GM21723 (cell line): ENCODE measurements at regions not wholly inside any gene's neighbourhood (a gene's known extent, or its start where the extent isn't known, plus 50 kb on each side); places are given as distances from the start of the nearest gene placed in this dataset.

Experiments used
- ATAC-seq: cut with Tn5 transposase; IDR thresholded peaks from one replicate; pipeline ENCODE4 v1.9.1; 2021; ENCODE audit warnings: mild to moderate bottlenecking, moderate library complexity; ENCODE audit not compliant: unreplicated experiment

DNA sequence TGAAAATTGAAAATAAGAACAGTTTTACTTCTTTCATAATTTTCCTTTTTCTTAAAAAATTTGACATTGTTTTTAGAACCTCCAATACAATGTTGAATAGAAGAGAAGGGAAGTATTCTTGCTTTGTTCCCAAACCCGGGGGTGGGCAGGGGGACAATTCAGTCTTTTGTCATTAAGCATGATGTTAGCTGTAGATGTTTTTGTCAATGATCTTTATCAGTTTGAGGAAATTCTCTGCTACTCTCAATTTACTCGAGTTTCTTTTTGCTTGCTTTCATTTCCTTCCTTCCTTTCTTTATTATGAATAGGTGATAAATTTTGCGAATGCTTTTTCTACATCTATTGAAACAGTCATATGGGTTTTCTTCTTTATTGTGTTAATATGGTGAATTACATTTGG, 183.2 kb upstream of the FRMD6 start:
- ATAC-seq: no peak

DNA sequence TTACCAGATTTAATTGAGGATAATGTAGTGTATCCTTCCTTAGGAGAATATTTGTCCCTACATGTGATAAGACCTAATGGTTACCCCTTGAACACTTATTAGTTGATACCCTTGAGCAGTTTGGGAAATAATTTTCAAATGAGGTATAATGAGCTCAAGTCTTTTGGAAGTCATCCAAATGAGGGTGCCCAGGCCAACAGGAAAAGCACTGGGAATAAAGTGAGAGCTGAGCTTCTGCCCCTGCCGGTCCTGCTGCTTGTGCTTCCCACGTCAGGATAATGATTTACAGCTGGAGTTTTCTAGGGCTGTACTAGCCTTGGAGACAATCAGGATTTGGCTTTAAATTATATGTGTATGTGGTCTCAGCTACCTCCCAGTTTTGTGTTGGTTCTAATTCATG, 178.8 kb upstream of the FRMD6 start:
- ATAC-seq: no peak

DNA sequence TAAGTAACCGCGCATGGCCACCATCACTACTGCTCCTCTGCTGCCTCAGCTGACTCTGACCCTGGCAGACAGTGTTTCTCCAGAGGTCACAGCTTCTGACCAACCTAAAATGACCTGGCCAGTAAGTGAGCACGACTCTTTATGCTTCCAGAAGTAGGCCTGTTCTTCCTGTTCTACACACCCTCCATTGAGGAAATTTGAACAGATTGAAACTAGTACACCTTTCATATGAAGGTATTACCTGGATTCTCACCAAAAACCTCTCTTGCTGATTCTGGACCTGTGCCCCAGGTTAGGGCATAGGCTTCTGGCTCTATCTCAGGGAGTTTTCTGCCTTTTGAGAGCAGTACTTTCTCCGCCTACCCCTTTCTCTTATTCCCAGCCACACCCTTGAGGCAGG, 178.4 kb upstream of the FRMD6 start:
- ATAC-seq: no peak

- ATAC-seq: no peak
Observed at GRCh38 chr14:51473808-51474565, 177.7 kb upstream of the FRMD6 start.

DNA sequence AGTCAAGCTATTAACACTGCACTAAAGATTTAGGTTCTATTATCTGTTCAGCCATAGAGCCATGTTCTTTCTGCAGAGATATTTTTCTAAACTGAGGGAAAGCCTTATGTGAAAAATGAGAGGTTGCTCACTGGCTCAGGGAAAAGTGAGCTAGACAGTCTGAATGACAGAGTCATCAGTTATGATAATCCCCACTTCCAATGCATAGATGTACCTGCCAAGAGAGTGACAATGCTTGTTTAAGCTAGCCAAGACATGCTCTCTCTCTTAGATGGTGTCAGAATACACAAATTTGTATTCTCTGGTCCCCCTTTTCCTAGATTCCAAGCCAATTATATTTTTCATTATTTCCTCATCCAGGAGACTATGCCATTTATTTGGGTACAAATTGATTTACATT, 176.9 kb upstream of the FRMD6 start:
- no peak for ATAC-seq

- no peak for ATAC-seq
Observed at GRCh38 chr14:51478175-51478621, 173.5 kb upstream of the FRMD6 start.

DNA sequence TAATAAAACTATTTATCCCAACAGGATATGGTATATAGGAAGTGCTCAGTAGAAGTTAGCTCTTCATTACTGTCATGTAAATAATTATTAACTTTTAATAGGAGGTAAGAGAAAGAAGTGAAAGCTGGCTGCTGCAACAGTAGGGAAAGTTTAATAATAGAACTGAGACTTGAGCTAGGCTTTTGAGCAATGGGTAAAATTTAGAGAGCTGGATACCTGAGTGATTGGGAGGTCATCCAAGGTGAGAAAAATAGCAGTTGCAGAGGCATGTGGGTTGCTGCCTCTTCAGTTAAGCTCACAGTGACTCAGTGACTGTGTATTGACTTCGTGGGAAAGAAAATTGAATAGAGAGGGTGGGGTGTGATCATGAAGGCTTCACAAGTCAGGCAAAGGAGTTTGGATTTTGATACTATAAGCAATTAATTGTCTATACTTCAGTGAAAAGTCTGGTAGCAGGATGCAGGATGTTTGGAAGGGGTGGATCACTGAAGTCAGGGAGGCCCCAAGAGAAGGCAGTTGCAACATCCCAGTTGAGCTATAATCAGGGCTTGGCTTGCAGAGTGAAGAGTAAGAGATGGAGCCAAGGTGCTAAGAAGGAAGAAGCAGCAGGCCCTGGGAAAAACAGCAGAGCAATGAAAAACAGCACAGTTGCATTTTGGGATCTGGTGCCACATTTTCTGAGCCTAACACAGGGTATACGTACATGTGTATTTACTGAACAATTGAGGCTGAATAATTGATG, 172.0 kb upstream of the FRMD6 start:
- no peak for ATAC-seq

GRCh38 chr14:51481643-51482042, 170.1 kb upstream of the FRMD6 start:
- no peak for ATAC-seq

GRCh38 chr14:51482102-51482501, 169.6 kb upstream of the FRMD6 start:
- no peak for ATAC-seq

DNA sequence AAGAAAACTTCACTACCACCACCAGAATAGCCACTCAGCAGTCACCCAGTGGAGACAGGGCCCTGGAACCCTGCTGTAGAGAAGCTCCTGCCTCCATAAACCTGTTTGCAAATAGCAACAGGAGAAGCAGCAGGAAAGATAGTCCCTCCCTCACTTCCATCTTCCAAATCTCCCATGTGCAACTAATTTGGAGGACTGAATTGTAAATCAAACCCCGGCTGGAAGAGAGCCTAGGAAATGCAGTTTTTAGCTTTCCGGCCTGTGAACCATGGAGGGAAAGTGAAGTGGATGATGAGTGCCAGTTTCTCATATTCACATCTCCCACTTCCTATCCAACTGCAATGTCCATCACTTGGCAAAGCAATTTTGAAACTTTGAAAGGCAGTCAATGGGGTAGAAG, 167.2 kb upstream of the FRMD6 start:
- ATAC-seq: no peak

GRCh38 chr14:51485733-51486132, 166.0 kb upstream of the FRMD6 start:
- ATAC-seq: no peak

DNA sequence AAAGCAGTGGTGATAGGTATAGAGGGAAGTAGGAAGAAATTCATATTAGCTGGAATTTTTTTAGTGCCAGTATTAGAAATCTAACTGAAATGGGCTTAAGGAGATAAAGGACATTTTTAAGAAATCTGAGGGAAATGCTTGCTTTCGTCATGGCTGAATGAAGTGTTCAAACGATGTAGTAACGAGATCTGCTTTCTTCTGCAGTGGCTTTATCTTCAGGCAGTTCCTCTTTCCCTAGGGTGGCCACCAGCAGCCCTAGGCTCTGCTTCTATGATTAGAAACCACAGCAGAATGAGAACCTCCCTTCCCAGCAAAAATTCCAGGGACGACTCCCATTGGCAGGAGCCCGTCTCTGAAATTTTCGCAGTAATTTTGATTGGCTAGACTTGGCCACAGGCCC, 163.9 kb upstream of the FRMD6 start:
- ATAC-seq: no peak

GRCh38 chr14:51488569-51489220, 163.0 kb upstream of the FRMD6 start:
- ATAC-seq: no peak

- ATAC-seq: no peak
Observed at GRCh38 chr14:51490205-51490604, 161.5 kb upstream of the FRMD6 start.

DNA sequence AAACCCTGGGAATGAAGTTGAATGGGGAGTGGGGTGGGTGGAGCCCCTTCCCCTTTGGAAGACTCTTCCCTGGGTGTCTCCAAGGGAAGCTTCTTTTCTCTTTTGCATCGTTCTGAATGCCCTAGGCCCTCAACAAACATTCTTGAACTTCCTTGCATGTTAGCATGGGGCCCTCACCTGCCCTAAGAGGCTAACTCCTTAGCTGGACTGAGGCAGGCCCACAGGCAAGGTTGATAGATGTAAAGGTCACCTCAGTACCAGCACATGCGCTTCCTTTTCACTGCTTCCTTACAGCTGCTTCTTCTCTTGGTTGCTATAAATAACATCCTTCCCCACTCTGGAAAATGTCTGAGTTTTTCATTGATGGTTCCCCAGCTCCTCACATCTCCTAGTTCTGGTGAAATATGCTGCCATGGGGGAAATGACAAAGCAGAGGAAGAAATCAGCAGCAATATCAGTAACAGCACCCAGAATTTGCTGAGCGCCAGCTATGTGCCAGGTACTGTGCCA, 160.6 kb upstream of the FRMD6 start:
- no peak for ATAC-seq

- no peak for ATAC-seq
Observed at GRCh38 chr14:51491776-51492175, 159.9 kb upstream of the FRMD6 start.

DNA sequence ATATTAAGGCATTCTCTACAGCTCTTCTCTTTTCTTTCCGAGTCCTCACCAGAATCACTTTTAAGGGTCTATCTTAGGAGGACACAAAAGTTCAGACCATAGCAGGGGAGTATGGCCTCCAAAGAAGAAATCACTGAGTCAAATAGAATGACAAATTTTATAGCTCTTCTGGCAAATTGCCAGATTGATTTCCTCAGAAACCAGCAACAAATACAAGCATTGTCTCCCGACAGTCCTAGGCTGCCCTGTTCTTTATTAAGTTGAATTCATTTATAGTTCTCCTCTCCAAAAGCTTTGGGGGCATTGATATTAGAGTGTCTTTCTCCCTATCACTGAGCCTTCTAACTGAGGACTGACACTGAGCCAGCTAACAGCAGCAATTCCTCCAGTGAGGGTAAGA, 156.4 kb upstream of the FRMD6 start:
- ATAC-seq: no peak

GRCh38 chr14:51498411-51499227, 153.1 kb upstream of the FRMD6 start:
- no peak for ATAC-seq

DNA sequence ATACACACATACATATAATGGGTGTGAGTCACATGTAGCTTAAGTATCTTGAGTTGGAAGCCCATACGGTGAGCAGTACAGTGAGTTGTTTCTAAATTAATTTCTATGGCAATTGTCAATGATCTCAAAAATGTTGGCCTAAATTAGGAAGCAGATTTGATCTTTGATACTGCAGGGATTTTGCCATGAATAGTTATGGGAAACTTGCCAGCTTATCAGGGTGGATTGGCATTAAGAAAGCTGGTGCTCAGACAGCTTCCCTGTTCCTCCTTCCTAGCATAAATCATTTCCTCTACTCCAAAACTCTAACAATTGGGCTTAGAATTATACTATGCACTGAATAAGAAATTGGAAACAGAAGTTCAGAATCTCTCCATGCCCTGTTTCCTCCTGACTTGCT, 150.9 kb upstream of the FRMD6 start:
- ATAC-seq: no peak

DNA sequence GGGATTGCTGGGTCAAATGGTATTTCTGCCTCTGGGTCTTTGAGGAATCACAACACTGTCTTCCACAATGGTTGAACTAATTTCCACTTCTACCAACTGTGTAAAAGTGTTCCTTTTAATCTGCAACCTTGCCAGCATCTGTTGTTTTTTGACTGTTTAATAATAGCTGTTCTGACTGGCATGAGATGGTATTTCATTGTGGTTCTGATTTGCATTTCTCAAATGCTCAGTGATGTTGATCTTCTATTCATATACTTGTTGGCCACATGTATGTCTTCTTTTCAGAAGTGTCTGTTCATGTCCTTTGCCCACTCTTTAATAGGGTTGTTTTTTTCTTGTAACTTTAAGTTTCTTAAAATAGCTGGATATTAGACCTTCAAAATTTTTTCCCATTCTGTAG, 150.0 kb upstream of the FRMD6 start:
- no peak for ATAC-seq

DNA sequence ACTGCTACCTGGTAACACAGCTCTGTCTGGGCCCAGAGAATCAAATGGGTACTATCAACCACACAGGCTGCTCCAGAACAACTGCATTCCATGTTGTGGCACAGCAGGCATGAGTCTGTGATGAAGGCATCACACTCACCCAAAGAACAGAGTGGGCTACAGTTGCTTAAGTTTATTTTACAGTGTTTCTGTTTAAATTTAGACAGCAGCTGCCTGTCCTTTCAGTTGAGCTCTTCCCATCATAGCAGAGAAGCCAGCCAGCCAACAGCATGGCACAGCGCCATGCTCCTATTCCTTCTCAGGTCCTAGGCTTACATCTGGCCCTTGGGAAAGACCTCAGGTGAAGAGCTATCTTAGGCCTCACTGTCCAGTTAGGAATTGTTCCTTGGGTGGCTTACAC, 147.0 kb upstream of the FRMD6 start:
- ATAC-seq: no peak
